ENCODE measurements at regions not wholly inside any gene's neighbourhood (a gene's known extent, or its start where the extent isn't known, plus 50 kb on each side); places are given as distances from the start of the nearest gene placed in this dataset.
"Not testable (repeated sequence)": the region's sequence is repeated elsewhere in the genome, so short reads cannot be mapped to it uniquely, and the experiment has no call there.

GRCh38 chr1:147417024-147417423, 124.3 kb upstream of the BCL9 start:
- no peaks in the 10 kb centered on the region for H3K9me3 ChIP-seq (ENCODE audit: low read length)
- no peak for ATAC-seq
- no peaks in the 10 kb centered on the region for H3K36me3 ChIP-seq (ENCODE audit: low read depth, low read length)
- no peak overlapping the region for H3K4me2 ChIP-seq (ENCODE audit: low read length)
- H3K4me3 ChIP-seq (ENCODE audit: low read length) = no peak overlapping the region
- H4K20me1 ChIP-seq (ENCODE audit: low read length) = no peaks in the 10 kb centered on the region
- no TSS peak for BruUV-seq (replicated peaks)
- H3K9me2 ChIP-seq (replicated peaks; ENCODE audit: low read length) = no peaks in the 10 kb centered on the region
- H3K4me1 ChIP-seq (ENCODE audit: insufficient read depth, low read length) = no peaks in the 10 kb centered on the region
- ChIA-PET POLR2A (ENCODE audit: unreplicated experiment) (no interaction called here), CTCF (no interaction called here)
- H3F3A ChIP-seq (ENCODE audit: low read length, unreplicated experiment) = no peaks in the 10 kb centered on the region
- no peak for TF ChIP-seq CTCF (conservative IDR thresholded peaks at IDR 0.05; ENCODE audit: low read depth, low read length)
- no peak for TF ChIP-seq EZH2 (IDR thresholded peaks at IDR 0.05; ENCODE audit: low read length, unreplicated experiment)
- no peak for TF ChIP-seq EZH2phosphoT487 (IDR thresholded peaks at IDR 0.05; ENCODE audit: borderline replicate concordance, low read length)
- H2AFZ ChIP-seq (ENCODE audit: low read length) = no peak overlapping the region
- H3K27ac ChIP-seq (ENCODE audit: low read length) = no peak overlapping the region
- H3K79me2 ChIP-seq (ENCODE audit: low read length) = no peaks in the 10 kb centered on the region
- H3K27me3 ChIP-seq (ENCODE audit: low read length) = 0 out of 2 replicates have a peak, but pooled peaks cover 3% of the 10 kb centered on the region
- no peak for DNase-seq
- intact Hi-C loops (cut with micrococcal nuclease) = no loop called here
- no peak overlapping the region for H3K9ac ChIP-seq (ENCODE audit: low read length)

- BruUV-seq (replicated peaks) = TSS peak; percentile 44
- ATAC-seq; H3K27me3 ChIP-seq (ENCODE audit: low read length); H3K9ac ChIP-seq (ENCODE audit: low read length); H3K4me1 ChIP-seq (ENCODE audit: insufficient read depth, low read length); H3F3A ChIP-seq (ENCODE audit: low read length, unreplicated experiment); H3K9me3 ChIP-seq (ENCODE audit: low read length); H3K36me3 ChIP-seq (ENCODE audit: low read depth, low read length); H3K79me2 ChIP-seq (ENCODE audit: low read length); H3K27ac ChIP-seq (ENCODE audit: low read length); H4K20me1 ChIP-seq (ENCODE audit: low read length); H3K9me2 ChIP-seq (replicated peaks; ENCODE audit: low read length); intact Hi-C loops (cut with micrococcal nuclease): not testable (repeated sequence)
- Histone ChIP-seq H2AFZ (ENCODE audit: low read length) (peak overlapping the region; percentile 33; the same call in 1 of the 2 replicates), H3K4me2 (ENCODE audit: low read length) (peak overlapping the region; percentile 39), H3K4me3 (ENCODE audit: low read length) (peak overlapping the region; percentile 10; the same call in 1 of the 2 replicates)
- POLR2A ChIA-PET (ENCODE audit: unreplicated experiment) = interaction anchor here (0.7 kb wide), 1 partner anchor 25 kb away, joined by 4 read pairs; no protein-coding TSS in a partner anchor
- peak; percentile 6 for DNase-seq
- CTCF ChIA-PET = interaction anchor here (0.7 kb wide), 1 partner anchor 341 kb away, joined by 3 read pairs; no protein-coding TSS in a partner anchor
These were observed 118.0 kb upstream of the BCL9 start for GRCh38 chr1:147423100-147423827.

GRCh38 chr1:147434921-147435320, 106.4 kb upstream of the BCL9 start:
- BruUV-seq (replicated peaks) = no TSS peak
- H3K79me2 ChIP-seq (ENCODE audit: low read length) = no peaks in the 10 kb centered on the region

More at GRCh38 chr1:147434921-147435320, 106.4 kb upstream of the BCL9 start:
- Histone ChIP-seq H3K9me3 (ENCODE audit: low read length) (no peaks in the 10 kb centered on the region), H3K4me1 (ENCODE audit: insufficient read depth, low read length) (no peaks in the 10 kb centered on the region), H3K27me3 (ENCODE audit: low read length) (no peaks in the 10 kb centered on the region; the same call in 1 of the 2 replicates), H3K36me3 (ENCODE audit: low read depth, low read length) (no peaks in the 10 kb centered on the region), H3K4me2 (ENCODE audit: low read length) (no peak overlapping the region), H3K9ac (ENCODE audit: low read length) (no peak overlapping the region), H3K27ac (ENCODE audit: low read length) (no peak overlapping the region), H3K9me2 (replicated peaks; ENCODE audit: low read length) (no peaks in the 10 kb centered on the region), H3K4me3 (ENCODE audit: low read length) (no peak overlapping the region), H2AFZ (ENCODE audit: low read length) (no peak overlapping the region), H4K20me1 (ENCODE audit: low read length) (no peaks in the 10 kb centered on the region), H3F3A (ENCODE audit: low read length, unreplicated experiment) (no peaks in the 10 kb centered on the region)
- TF ChIP-seq EZH2 (IDR thresholded peaks at IDR 0.05; ENCODE audit: low read length, unreplicated experiment) (no peak), CTCF (conservative IDR thresholded peaks at IDR 0.05; ENCODE audit: low read depth, low read length) (no peak), EZH2phosphoT487 (IDR thresholded peaks at IDR 0.05; ENCODE audit: borderline replicate concordance, low read length) (no peak)
- intact Hi-C loops (cut with micrococcal nuclease) = no loop called here
- ChIA-PET POLR2A (ENCODE audit: unreplicated experiment) (no interaction called here), CTCF (no interaction called here)
- ATAC-seq (no peak), DNase-seq (no peak)
